GM12865 (cell line): ENCODE measurements at regions not wholly inside any gene's neighbourhood (a gene's known extent, or its start where the extent isn't known, plus 50 kb on each side); places are given as distances from the start of the nearest gene placed in this dataset.
"Not testable (repeated sequence)": the region's sequence is repeated elsewhere in the genome, so short reads cannot be mapped to it uniquely, and the experiment has no call there.

Source experiments
- DNase-seq: peaks from one replicate; pipeline ENCODE4 v3.0.0; 2010; ENCODE audit warnings: low read depth
- H3K4me3 ChIP-seq: 2 replicates; pipeline ENCODE4 v1.5.1; 2011; ENCODE audit warnings: mild to moderate bottlenecking, low read depth, low read length, control low read depth
- CTCF ChIP-seq: IDR thresholded peaks from 2 replicates; pipeline ENCODE4 v1.5.1; 2011; ENCODE audit warnings: low read length, control low read depth, low read depth, inconsistent platforms; ENCODE audit not compliant: insufficient read depth; ENCODE audit errors: missing control alignments

GRCh38 chr13:68714292-68714691, 1393.3 kb upstream of the ATXN8OS start:
- TF ChIP-seq CTCF: no peak
- DNase-seq: no peak
- H3K4me3 ChIP-seq: no peak overlapping the region

- no peak for DNase-seq
- no peak for TF ChIP-seq CTCF
- no peak overlapping the region for H3K4me3 ChIP-seq
Measured at GRCh38 chr13:68713394-68713793, 1394.2 kb upstream of the ATXN8OS start.

- DNase-seq: no peak
- no peak overlapping the region for H3K4me3 ChIP-seq
- TF ChIP-seq CTCF: no peak
Measured at GRCh38 chr13:68708336-68708908, 1399.2 kb upstream of the ATXN8OS start.

- DNase-seq, H3K4me3 ChIP-seq: not testable (repeated sequence)
Measured at GRCh38 chr13:68706044-68706443, 1401.6 kb upstream of the ATXN8OS start.

- no peak for TF ChIP-seq CTCF
- no peak for DNase-seq
- no peak overlapping the region for H3K4me3 ChIP-seq
Measured at GRCh38 chr13:68697551-68697950, 1410.1 kb upstream of the ATXN8OS start.

- no peak for DNase-seq
- no peak overlapping the region for H3K4me3 ChIP-seq
- TF ChIP-seq CTCF: no peak
Measured at GRCh38 chr13:68696907-68697306, 1410.7 kb upstream of the ATXN8OS start.

DNA sequence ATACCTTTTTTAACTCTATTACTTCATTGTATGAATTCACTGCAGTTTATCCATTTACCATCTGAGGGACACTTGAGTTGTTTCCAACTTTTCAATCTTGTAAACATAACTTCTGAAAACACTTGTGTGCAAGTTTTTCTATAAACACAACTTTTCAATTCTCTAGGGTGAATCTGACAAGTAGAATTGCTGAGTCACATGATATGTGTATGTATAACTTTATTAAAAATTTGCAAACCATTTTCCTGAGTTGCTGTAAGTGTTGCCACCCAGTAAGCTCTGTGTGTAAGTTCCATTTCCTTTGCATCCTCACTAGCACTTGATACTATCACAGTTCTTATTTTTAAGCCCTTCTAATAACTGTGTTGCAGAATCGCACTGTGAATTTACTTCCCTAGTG, 1415.6 kb upstream of the ATXN8OS start:
- DNase-seq: no peak
- no peak for TF ChIP-seq CTCF
- no peak overlapping the region for H3K4me3 ChIP-seq
